CD4-positive, CD25-positive, alpha-beta regulatory T cell (primary cell): ENCODE measurements at regions not wholly inside any gene's neighbourhood (a gene's known extent, or its start where the extent isn't known, plus 50 kb on each side); places are given as distances from the start of the nearest gene placed in this dataset.

ENCODE experiments used
- ATAC-seq, 2 donors: fragments of 150-1000 bp; cut with Tn5 transposase; one replicate each; pipeline ENCODE4 v1.10.0; 2021; ENCODE audit warnings: low read depth in 2 of 2, moderate number of reproducible peaks in 2 of 2, moderate library complexity in 1 of 2
- DNase-seq, 3 donors: peaks; one replicate each; pipeline versions ENCODE4 v3.0.0 to v3.0.0-alpha.2; 2012 to 2022; ENCODE audit warnings: mixed read lengths in 1 of 3
- H3K27ac ChIP-seq: one replicate; pipeline ENCODE4 v1.7.0; 2013; ENCODE audit warnings: mild to moderate bottlenecking, low read length; ENCODE audit not compliant: insufficient read depth, poor library complexity, severe bottlenecking
- H3K27me3 ChIP-seq: one replicate; pipeline ENCODE4 v1.7.0; 2013; ENCODE audit warnings: low read length; ENCODE audit not compliant: control insufficient read depth, insufficient read depth
- H3K36me3 ChIP-seq: one replicate; pipeline ENCODE4 v1.7.0; 2013; ENCODE audit warnings: mild to moderate bottlenecking, low read length, moderate library complexity; ENCODE audit not compliant: control insufficient read depth, insufficient read depth
- H3K4me1 ChIP-seq: 2 replicates; pipeline ENCODE4 v1.7.0; 2013; ENCODE audit warnings: mild to moderate bottlenecking, low read length; ENCODE audit not compliant: insufficient read depth, control insufficient read depth, poor library complexity, severe bottlenecking
- H3K4me3 ChIP-seq: one replicate; pipeline ENCODE4 v1.7.0; 2013; ENCODE audit warnings: low read depth, mild to moderate bottlenecking, low read length, moderate library complexity
- H3K9me3 ChIP-seq, 2 experiments: 1 replicate in 1 of 2; 2 replicates in 1 of 2; pipeline ENCODE4 v1.7.0; 2013; ENCODE audit warnings: low read length in 2 of 2, mild to moderate bottlenecking in 1 of 2, moderate library complexity in 1 of 2; ENCODE audit not compliant: control insufficient read depth in 2 of 2
- H3K27ac Mint-ChIP-seq, 3 donors: one replicate each; pipeline ENCODE4 v1.8.0; 2020 to 2022; ENCODE audit warnings: mild to moderate bottlenecking in 3 of 3, mixed read lengths in 3 of 3, moderate library complexity in 2 of 3
- H3K27me3 Mint-ChIP-seq: one replicate; pipeline ENCODE4 v1.8.0; 2022; ENCODE audit warnings: mild to moderate bottlenecking, mixed read lengths
- H3K36me3 Mint-ChIP-seq: one replicate; pipeline ENCODE4 v1.8.0; 2020; ENCODE audit warnings: mixed read lengths
- H3K4me1 Mint-ChIP-seq, 4 donors: one replicate each; pipeline ENCODE4 v1.8.0; 2020 to 2022; ENCODE audit warnings: mixed read lengths in 4 of 4, mild to moderate bottlenecking in 1 of 4
- H3K4me3 Mint-ChIP-seq, 4 donors: one replicate each; pipeline ENCODE4 v1.8.0; 2020 to 2022; ENCODE audit warnings: mild to moderate bottlenecking in 4 of 4, mixed read lengths in 4 of 4, moderate library complexity in 3 of 4
- H3K9me3 Mint-ChIP-seq, 7 donors: one replicate each; pipeline ENCODE4 v1.8.0; 2020 to 2022; ENCODE audit warnings: mixed read lengths in 7 of 7, mild to moderate bottlenecking in 3 of 7, moderate library complexity in 2 of 7

DNA sequence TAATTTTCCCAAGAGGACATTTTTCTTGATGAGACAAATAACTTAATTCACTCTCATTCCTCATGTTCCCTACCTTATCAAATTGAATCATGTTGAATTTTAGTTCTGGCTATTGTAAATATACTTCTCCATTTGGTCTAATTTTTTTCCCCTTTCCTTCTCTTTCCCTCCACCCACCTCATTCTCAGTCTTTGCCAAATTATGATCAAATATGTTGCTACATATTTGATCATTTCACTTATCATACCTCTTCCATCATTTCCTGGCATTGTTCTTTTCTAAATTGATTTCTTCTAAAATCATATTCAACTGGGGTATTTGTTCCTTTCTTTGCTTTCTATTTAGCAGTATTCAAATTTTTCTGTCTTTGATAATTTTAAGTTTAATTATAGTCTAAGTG is 52.3 kb downstream of the HDGFL1 start:
- no peaks in the 10 kb centered on the region for H3K4me1 ChIP-seq
- no peak overlapping the region for H3K27ac ChIP-seq
- peaks cover 3 to 18% (median 3%) of the 10 kb centered on the region in 7 donors for H3K9me3 Mint-ChIP-seq
- H3K27ac Mint-ChIP-seq: no peak overlapping the region
- H3K27me3 ChIP-seq: no peaks in the 10 kb centered on the region
- no peak overlapping the region for H3K4me3 ChIP-seq
- no peaks in the 10 kb centered on the region for H3K9me3 ChIP-seq
- DNase-seq (no peak), ATAC-seq (no peak)
- no peaks in the 10 kb centered on the region for H3K27me3 Mint-ChIP-seq
- H3K36me3 ChIP-seq: no peaks in the 10 kb centered on the region
- H3K4me3 Mint-ChIP-seq: no peak overlapping the region
- H3K4me1 Mint-ChIP-seq: peaks cover 0 to 2% (median 0%) of the 10 kb centered on the region in 4 donors
- no peaks in the 10 kb centered on the region for H3K36me3 Mint-ChIP-seq

DNA sequence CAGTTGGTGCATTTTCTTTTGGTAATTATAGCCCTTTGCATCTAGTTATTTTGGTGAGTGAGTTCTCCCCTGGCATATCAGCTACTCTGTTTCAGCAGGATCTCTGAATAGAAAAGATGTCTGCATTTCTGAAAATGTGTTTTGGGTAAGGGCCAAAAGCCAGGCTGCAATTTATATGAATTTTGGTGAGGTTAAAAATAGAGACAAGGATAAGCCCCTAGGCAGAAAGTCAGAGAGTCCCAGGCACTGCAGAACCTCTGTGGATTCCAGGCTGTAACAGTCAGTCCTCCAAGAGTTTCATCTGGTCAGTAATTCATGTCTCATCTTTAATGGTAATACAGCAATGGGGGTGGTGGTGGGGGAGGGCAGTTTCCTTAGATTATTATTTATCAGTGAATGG is 53.0 kb downstream of the HDGFL1 start:
- no peaks in the 10 kb centered on the region for H3K36me3 ChIP-seq
- H3K27ac ChIP-seq: no peak overlapping the region
- H3K4me1 Mint-ChIP-seq: peaks cover 0 to 2% (median 0%) of the 10 kb centered on the region in 4 donors
- no peak overlapping the region for H3K27ac Mint-ChIP-seq
- peaks cover 3 to 21% (median 6%) of the 10 kb centered on the region in 7 donors for H3K9me3 Mint-ChIP-seq
- ATAC-seq (no peak), DNase-seq (no peak)
- H3K36me3 Mint-ChIP-seq: no peaks in the 10 kb centered on the region
- no peak overlapping the region for H3K4me3 Mint-ChIP-seq
- no peaks in the 10 kb centered on the region for H3K27me3 ChIP-seq
- no peaks in the 10 kb centered on the region for H3K27me3 Mint-ChIP-seq
- no peaks in the 10 kb centered on the region for H3K4me1 ChIP-seq
- no peak overlapping the region for H3K4me3 ChIP-seq
- H3K9me3 ChIP-seq: no peaks in the 10 kb centered on the region

DNA sequence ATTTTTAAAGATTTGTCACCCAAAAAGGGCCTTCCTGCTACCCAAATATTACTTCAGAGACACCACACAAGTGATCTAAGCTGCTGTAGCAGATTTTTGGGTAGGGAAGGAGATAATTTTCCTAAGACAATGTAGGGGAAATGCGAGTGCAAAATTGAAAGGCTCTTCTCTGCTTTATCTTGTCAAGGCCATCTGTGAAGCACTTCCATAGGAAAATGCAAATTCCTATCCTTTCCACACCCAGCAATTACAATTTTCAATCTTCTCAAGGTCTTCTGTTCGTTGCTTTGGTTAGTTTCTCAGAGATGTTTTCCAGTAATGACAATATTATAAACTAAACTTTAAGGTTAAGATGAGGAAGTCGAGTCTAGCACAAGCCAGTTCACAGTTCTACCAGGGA is 53.4 kb downstream of the HDGFL1 start:
- H3K9me3 Mint-ChIP-seq: peaks cover 3 to 25% (median 8%) of the 10 kb centered on the region in 7 donors
- H3K27ac Mint-ChIP-seq: no peak overlapping the region

DNA sequence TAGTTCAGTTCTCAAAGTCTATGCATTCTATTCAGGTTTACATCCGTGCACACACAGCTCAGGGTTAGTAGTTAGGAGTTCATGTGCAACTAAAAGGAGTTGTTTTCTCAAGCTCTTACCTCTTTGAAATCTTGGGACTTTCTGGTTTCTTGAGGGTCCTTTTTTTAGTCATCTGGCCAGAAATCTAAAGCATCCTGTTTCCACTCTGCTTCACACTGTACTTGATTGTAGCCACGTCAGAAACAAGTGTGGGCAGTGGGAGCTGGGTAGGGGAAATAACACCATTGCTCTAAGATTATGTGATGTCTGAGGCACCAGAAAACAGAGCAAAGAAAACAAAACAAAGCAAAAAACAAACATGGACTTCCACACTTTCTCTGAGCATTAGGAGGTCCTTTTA is 58.3 kb downstream of the HDGFL1 start:
- H3K4me1 Mint-ChIP-seq: peaks cover 0 to 4% (median 0%) of the 10 kb centered on the region in 4 donors
- H3K27ac ChIP-seq: no peak overlapping the region
- DNase-seq (no peak), ATAC-seq (no peak)
- H3K4me1 ChIP-seq: no peaks in the 10 kb centered on the region
- H3K9me3 ChIP-seq: peaks cover 0 to 2% of the 10 kb centered on the region in 2 experiments
- no peak overlapping the region for H3K4me3 Mint-ChIP-seq
- no peak overlapping the region for H3K27ac Mint-ChIP-seq
- H3K9me3 Mint-ChIP-seq: peaks cover 0 to 19% (median 13%) of the 10 kb centered on the region in 7 donors
- H3K36me3 Mint-ChIP-seq: no peaks in the 10 kb centered on the region
- no peaks in the 10 kb centered on the region for H3K36me3 ChIP-seq
- no peaks in the 10 kb centered on the region for H3K27me3 Mint-ChIP-seq
- no peaks in the 10 kb centered on the region for H3K27me3 ChIP-seq
- no peak overlapping the region for H3K4me3 ChIP-seq

More for the DNA sequence above, 53.4 kb downstream of the HDGFL1 start:
- Mint-ChIP-seq H3K27me3 (no peaks in the 10 kb centered on the region), H3K36me3 (no peaks in the 10 kb centered on the region), H3K4me1 (peaks cover 0 to 2% (median 0%) of the 10 kb centered on the region in 4 donors), H3K4me3 (no peak overlapping the region)
- no peak overlapping the region for H3K27ac ChIP-seq
- no peak for DNase-seq
- no peaks in the 10 kb centered on the region for H3K9me3 ChIP-seq
- no peak for ATAC-seq
- no peaks in the 10 kb centered on the region for H3K36me3 ChIP-seq
- no peak overlapping the region for H3K4me3 ChIP-seq
- no peaks in the 10 kb centered on the region for H3K27me3 ChIP-seq
- no peaks in the 10 kb centered on the region for H3K4me1 ChIP-seq

DNA sequence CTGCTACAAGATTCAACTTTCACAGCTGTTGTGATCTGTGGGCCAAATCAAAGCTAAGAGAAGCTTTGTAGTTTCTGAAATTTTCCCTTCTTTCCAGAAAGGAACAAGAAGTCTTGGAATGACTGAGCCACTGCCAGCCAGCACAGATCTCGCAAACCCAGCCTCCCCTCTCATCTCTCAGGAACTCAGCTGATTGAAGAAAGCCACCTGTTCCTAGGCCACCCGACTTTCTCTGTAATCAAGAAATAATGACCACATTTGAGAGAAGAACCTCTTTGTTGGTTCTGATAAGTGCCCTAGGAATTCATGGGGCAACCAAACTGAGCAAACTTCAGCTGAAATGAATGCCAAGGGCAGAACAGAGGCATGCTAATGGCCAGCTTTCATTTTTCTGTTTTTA is 61.7 kb downstream of the HDGFL1 start:
- no peaks in the 10 kb centered on the region for H3K36me3 ChIP-seq

DNA sequence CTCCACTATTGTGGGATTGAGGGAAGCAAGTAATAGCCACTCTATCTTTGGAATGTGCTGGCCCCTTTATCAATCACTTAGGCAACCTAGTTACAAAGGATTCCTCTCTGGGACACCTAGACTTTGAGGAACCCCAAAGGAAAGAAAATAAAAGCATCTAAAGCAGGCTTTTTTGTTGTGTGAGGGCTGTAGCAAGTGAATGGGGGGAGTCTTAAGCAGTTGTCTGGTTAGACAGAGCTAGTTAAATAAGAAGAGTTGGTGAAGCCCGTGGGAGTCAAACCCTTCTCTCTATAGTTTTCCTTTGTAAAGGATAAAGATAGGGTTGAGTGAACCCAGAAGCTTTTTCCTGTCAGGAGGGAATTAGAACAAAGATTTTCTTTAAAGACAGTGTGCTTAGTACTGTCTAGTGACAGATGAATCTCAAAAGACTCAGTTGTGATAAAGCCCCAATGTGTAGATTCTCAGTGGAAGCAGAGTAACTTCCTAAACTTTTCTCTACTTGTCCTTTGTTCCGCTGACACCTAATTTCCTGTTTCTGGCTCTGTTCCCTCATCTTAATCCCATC is 63.3 kb downstream of the HDGFL1 start:
- DNase-seq (no peak), ATAC-seq (no peak)
- no peaks in the 10 kb centered on the region for H3K36me3 ChIP-seq
- H3K27ac Mint-ChIP-seq: no peak overlapping the region
- no peaks in the 10 kb centered on the region for H3K27me3 Mint-ChIP-seq
- H3K9me3 ChIP-seq: peaks cover 0 to 2% of the 10 kb centered on the region in 2 experiments
- no peaks in the 10 kb centered on the region for H3K27me3 ChIP-seq
- H3K4me1 ChIP-seq: no peaks in the 10 kb centered on the region
- no peak overlapping the region for H3K4me3 ChIP-seq
- H3K4me1 Mint-ChIP-seq: peaks cover 0 to 4% (median 0%) of the 10 kb centered on the region in 4 donors
- peaks cover 0 to 10% (median 8%) of the 10 kb centered on the region in 7 donors for H3K9me3 Mint-ChIP-seq
- no peak overlapping the region for H3K4me3 Mint-ChIP-seq
- no peak overlapping the region for H3K27ac ChIP-seq
- H3K36me3 Mint-ChIP-seq: no peaks in the 10 kb centered on the region

More for the DNA sequence above, 61.7 kb downstream of the HDGFL1 start:
- no peak for ATAC-seq
- H3K9me3 ChIP-seq: peaks cover 0 to 2% of the 10 kb centered on the region in 2 experiments
- Mint-ChIP-seq H3K36me3 (no peaks in the 10 kb centered on the region), H3K4me1 (peaks cover 0 to 4% (median 0%) of the 10 kb centered on the region in 4 donors), H3K27ac (no peak overlapping the region), H3K27me3 (no peaks in the 10 kb centered on the region), H3K4me3 (no peak overlapping the region), H3K9me3 (peaks cover 0 to 19% (median 14%) of the 10 kb centered on the region in 7 donors)
- no peak overlapping the region for H3K4me3 ChIP-seq
- no peaks in the 10 kb centered on the region for H3K27me3 ChIP-seq
- H3K27ac ChIP-seq: no peak overlapping the region
- DNase-seq: no peak
- H3K4me1 ChIP-seq: no peaks in the 10 kb centered on the region

DNA sequence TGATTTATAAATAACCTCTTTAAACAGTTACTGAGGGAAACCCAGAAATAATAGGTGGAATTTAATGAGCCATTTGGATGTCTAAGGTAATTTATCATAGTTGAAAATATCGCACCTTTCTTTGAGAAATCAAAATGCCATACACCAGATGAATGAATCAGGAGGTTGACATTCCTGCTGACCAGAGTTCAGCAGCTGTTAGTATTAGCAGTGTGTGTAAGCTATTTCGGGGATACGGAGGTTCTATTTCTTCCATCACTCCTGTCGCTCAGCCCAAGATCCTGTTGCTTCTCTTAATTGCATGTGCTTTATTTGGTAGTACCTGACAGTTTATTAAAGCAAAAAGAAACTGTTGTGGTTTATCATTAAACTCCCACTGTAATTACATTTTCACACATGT is 67.1 kb downstream of the HDGFL1 start:
- Histone ChIP-seq H3K9me3 (no peaks in the 10 kb centered on the region), H3K27ac (no peak overlapping the region), H3K4me3 (no peak overlapping the region), H3K36me3 (no peaks in the 10 kb centered on the region), H3K27me3 (no peaks in the 10 kb centered on the region), H3K4me1 (no peaks in the 10 kb centered on the region)
- ATAC-seq (no peak), DNase-seq (no peak)
- Mint-ChIP-seq H3K36me3 (no peaks in the 10 kb centered on the region), H3K27me3 (no peaks in the 10 kb centered on the region), H3K9me3 (peaks cover 0 to 3% (median 0%) of the 10 kb centered on the region in 7 donors), H3K4me1 (no peaks in the 10 kb centered on the region), H3K4me3 (no peak overlapping the region), H3K27ac (no peak overlapping the region)

DNA sequence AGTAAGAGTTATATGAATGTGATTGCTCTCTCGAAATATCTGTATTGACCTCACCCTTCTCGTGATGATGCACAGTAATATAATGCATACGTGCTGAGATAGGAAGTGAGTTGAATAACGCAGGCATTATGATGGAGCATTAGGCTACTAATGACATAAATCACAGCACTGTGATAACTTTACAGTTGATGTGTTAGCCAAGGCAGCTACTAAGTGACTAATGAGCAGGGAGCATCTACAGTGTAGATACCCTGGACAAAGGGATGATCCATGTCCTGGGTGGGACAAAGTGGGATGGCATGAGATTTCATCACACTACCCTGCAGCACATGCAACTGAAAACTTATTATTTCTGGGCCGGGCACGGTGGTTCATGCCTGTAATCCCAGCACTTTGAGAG is 68.4 kb downstream of the HDGFL1 start:
- Mint-ChIP-seq H3K4me3 (no peak overlapping the region), H3K9me3 (peaks cover 0 to 3% (median 0%) of the 10 kb centered on the region in 7 donors), H3K27me3 (no peaks in the 10 kb centered on the region), H3K27ac (no peak overlapping the region), H3K36me3 (no peaks in the 10 kb centered on the region), H3K4me1 (no peaks in the 10 kb centered on the region)
- no peak overlapping the region for H3K27ac ChIP-seq
- no peaks in the 10 kb centered on the region for H3K4me1 ChIP-seq
- H3K27me3 ChIP-seq: no peaks in the 10 kb centered on the region
- no peaks in the 10 kb centered on the region for H3K36me3 ChIP-seq
- H3K4me3 ChIP-seq: no peak overlapping the region
- ATAC-seq (no peak), DNase-seq (no peak)
- H3K9me3 ChIP-seq: no peaks in the 10 kb centered on the region
